CD4-positive, alpha-beta T cell treated with Interferon gamma for 1 hour (primary cell): ENCODE measurements at regions not wholly inside any gene's neighbourhood (a gene's known extent, or its start where the extent isn't known, plus 50 kb on each side); places are given as distances from the start of the nearest gene placed in this dataset.
"Not testable (repeated sequence)": the region's sequence is repeated elsewhere in the genome, so short reads cannot be mapped to it uniquely, and the experiment has no call there.

Source experiments
- DNase-seq: peaks from one replicate; pipeline ENCODE4 v3.0.0-alpha.2; 2020

DNA sequence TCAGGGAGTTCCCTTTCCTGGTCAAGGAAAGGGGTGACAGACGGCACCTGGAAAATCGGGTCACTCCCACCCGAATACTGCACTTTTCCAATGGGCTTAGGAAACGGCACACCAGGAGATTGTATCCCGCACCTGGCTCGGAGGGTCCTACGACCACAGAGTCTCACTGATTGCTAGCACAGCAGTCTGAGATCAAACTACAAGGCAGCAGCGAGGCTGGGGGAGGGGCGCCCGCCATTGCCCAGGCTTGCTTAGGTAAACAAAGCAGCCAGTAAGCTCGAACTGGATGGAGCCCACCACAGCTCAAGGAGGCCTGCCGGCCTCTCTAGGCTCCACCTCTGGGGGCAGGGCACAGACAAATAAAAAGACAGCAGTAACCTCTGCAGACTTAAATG is 389.7 kb downstream of the SRGAP2C start:
- DNase-seq = not testable (repeated sequence)

GRCh38 chr1:121582898-121583297 is 398.1 kb downstream of the SRGAP2C start:
- DNase-seq = not testable (repeated sequence)

DNA sequence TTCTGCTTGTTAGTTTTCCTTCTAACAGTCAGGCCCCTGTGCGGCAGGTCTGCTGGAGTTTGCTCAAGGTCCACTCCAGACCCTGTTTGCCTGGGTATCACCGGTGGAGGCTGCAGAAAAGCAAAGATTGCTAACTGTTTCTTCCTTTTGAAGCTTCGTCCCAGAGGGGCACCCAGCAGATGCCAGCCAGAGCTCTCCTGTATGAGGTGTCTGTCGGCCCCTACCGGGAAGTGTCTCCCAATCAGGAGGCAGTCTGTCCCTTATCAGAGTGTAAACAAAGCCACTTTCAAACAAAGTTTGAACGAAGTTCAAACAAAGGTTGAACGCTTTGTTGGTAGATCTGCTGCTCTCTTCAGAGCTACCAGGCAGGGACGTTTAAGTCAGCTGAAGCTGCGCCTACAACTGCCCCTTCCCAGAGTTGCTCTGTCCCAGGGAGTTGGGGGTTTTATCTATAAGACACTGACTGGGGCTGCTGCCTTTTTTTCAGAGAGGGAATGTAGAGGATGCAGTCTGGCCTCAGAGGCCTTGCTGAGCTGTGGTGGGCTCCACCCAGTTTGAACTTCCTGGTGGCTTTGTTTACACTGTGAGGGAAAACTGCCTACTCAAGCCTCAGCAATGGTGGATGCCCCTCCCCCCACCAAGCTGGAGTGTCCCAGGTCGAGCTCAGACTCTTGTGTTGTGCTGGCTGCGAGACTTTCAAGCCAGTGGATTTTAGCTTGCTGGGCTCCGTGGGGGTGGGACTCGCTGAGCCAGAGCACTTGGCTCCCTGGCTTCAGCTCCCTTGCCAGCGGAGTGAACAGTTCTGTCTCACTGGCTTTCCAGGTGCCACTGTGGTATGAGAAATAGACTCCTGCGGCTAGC is 401.8 kb downstream of the SRGAP2C start:
- DNase-seq = no peak

- DNase-seq = no peak
Observed at GRCh38 chr1:121587230-121587569, 402.4 kb downstream of the SRGAP2C start.

- DNase-seq = no peak
Observed at GRCh38 chr1:121587777-121588176, 403.0 kb downstream of the SRGAP2C start.

DNA sequence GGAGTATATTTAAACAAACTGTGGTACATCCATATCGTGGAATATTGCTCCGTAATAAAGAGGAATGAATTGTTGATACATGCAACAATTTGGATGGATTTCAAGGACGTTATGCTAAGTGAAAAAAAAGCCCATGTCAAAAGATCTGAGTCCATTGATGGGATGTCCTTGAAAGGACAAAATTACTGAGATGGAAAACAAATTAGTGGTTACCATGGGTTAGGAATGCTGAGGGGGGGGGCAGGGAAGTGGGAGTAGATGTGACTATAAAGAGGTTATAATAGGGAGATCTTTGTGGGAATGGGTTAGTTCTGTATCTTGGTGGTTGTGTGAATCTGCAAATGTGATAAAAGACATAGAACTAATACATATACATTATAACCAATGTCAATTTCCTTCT is 409.3 kb downstream of the SRGAP2C start:
- DNase-seq = no peak

DNA sequence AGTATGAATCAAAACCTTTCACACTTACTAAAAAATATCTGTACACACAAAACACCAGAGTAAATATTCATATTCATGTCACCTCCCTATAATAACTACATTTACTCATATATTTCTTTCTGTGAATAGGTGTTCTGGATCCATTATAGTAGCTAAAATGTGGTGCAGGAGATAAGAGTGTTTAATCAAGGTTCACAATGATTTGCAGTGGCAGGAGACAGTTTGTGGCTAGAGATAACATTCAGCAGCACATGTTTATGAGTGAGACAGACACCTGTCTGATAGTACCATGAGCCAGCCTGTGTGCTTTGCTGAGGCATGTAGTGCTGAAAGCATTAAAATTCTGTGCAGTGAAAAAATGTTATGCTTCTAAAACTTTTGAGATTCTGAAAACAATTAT is 410.3 kb downstream of the SRGAP2C start:
- DNase-seq = no peak

- DNase-seq = not testable (repeated sequence)
Observed at GRCh38 chr1:121604843-121605444, 420.2 kb downstream of the SRGAP2C start.

- DNase-seq = not testable (repeated sequence)
Observed at GRCh38 chr1:121607499-121607898, 422.7 kb downstream of the SRGAP2C start.
